GM21381 (cell line): ENCODE measurements at regions not wholly inside any gene's neighbourhood (a gene's known extent, or its start where the extent isn't known, plus 50 kb on each side); places are given as distances from the start of the nearest gene placed in this dataset.

Experiments
- ATAC-seq: cut with Tn5 transposase; IDR thresholded peaks from one replicate; pipeline ENCODE4 v1.9.1; 2021; ENCODE audit warnings: mild to moderate bottlenecking, moderate library complexity; ENCODE audit not compliant: unreplicated experiment

DNA sequence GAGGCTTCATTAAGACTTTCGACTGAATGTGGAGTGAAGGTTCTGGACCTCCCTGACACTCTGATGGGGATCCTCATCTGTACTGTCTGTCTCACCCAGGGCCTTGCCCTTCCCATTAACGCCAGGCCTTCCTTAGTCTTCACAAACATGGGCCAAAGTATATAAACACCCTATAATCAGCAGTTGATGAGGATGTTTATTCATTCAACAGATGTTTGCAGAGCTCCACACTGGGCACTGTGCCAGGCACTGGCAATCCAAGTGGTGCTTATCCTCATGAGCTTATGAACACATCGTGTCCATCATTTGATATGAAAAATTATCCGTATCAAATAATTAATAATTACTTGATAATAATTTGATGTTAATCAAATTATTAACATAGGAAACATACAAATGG, 454.4 kb downstream of the FUT8 start:
- no peak for ATAC-seq

DNA sequence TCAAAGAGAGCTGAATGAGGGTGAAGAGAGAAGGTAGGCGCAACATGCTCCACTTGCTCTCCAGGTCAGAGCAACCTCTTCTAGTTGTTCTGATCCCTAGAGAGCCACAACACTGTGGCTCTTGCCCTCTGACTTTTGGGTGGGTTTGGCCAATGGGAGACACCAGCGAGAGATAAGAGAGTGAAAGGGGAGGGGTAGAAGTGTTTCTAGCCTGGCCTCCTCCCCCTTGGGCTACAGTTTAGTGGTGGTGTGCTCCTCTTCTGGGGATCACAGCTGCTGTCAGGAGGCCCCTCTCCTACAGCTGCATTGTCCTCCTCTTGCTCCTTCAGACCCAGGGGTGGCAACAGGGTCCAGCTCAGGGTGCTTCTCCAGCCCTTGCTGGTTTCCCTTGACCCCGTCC, 454.8 kb downstream of the FUT8 start:
- ATAC-seq = no peak

DNA sequence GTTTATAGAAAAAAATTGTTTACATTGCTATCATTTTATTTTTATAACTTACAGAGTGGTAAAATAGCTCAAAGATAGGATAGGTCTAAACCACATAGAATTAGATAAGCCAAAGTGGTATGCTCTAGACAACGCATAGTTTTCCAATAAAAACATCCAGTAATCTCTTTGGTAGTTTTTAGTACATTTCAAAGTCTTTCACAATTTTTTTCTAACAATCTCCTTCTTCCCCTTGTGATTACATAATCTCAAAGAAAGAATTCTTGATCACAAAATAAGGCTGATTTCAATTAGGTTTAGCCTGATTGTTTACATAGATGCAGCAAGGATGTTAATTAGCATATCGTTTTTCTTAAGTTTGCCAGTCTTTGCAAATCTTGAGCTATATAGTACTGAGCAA, 460.0 kb downstream of the FUT8 start:
- no peak for ATAC-seq

DNA sequence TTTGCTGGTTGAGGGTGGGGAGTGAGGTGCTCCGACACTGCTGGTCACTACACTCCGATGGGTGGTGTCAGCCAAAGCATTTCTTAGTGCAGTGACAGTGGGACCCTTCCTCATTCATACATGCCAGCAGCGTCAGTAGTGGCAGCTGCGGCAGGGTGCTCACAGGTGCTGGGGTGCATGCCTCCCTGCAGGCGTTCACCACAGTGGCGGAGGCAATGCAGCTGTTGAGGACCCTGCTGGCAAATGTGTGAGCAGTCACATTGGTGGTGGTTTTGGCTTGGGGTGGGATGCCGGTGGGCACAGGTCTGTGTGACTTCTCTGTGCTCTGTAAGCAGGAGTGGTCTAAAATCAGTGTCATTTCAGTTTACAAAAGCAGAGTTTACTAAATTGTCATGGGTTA, 464.6 kb downstream of the FUT8 start:
- ATAC-seq = no peak

DNA sequence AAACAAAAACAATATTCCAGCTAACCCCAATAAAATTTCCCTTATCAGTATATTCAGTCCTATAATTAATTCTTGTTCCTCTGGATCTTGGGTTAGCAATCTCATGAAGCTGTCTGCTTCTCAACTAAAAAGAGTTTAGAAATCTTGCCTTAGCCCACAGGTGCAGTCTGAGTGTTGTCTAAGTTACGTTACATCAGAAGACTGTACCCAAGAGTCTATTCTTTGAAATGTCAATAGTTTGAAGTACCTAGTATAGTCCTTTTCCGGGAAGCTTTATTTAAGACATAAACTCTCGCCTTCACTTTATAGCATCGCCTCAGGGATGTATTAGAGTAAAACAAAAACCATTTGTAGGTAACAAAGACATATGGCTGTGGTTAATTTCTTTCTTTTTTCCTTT, 465.1 kb downstream of the FUT8 start:
- ATAC-seq = no peak

DNA sequence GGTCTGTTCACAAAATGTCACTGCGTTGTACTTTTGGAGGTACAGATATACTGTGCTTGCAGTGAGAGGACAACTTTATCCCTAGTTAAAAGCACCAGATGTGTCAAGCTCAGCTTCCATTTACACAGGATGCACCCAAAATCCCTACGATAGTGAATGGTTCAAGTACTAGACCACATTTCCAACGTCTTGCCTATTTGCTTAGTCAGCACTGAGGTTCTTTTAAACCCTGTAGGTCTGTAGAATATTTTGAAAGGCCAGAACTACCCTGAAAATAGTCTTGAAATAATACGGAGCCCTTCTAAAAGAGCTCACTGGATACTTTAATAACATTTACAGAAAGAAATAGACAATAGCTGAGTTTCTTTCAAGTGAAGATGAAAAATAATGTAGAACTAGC, 466.1 kb downstream of the FUT8 start:
- ATAC-seq = no peak

DNA sequence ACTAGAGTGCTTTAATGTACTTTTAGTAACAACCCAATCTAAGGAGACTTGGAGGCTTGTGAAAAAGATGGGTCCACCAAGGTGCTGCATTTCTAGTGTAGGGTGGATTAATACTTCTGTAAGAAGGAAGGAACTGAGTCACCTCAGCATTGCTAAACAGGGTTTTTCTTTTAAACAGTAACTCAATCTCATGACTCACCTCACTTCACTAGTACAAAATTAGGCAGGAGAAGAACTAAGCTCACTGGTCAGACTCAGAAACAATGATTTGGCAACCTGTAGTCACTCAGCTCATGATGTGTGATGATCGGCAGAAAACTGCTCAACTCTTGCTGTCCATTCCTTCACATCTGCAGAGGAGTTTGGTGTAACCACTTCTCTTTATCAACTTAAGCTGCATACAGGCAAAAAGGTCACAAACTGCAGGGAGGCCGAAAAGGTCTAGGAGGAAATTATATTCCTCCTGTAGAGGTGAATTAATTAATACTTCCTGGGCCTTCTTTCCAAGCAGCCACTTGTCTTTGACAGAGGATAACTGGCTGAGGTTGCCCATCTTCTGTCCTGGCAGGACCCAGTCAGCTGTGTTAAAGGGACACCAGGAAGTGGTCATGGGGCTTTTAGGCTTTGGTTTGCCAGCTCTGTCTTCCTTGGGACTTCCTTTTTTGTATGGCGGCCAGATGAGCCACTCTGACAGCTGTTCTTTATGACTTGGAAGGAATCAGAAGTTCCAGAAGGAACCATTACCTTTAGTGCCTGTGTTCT, 466.9 kb downstream of the FUT8 start:
- no peak for ATAC-seq

DNA sequence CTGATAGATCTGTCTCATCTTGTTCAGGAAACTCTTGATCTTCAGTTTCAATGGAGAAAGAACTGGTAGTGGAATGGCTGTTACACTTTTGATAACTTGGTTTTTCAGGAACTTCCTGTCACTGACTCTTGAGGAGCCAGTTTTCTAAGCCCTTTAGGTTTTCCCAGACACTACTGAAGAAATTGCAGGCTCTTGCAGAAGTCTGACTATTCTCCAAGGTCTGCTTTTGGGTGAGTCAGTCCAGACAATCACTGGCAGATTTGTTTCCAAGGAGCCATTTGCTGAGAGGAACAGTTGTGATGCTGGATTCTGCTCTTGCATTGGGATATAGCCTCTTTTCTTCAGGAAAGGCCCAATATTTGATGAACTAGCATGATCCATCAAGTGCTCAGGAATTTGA, 468.0 kb downstream of the FUT8 start:
- no peak for ATAC-seq

DNA sequence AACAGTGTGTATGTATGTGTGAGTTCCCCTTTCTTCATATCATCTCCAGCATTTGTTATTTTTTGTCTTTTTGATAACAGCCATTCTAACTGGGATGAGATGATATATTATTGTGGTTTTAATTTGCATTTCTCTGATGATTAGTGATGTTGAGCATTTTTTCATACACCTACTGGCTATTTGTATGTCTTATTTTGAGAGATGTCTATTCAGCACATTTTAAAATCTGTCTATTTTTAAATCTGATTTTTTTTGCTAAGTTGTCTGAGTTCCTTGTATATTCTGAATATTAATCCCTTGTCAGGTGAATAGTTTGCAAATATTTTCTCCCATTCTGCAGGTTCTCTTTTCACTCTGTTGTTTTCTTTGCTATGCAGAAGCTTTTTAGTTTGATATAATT, 469.1 kb downstream of the FUT8 start:
- no peak for ATAC-seq

DNA sequence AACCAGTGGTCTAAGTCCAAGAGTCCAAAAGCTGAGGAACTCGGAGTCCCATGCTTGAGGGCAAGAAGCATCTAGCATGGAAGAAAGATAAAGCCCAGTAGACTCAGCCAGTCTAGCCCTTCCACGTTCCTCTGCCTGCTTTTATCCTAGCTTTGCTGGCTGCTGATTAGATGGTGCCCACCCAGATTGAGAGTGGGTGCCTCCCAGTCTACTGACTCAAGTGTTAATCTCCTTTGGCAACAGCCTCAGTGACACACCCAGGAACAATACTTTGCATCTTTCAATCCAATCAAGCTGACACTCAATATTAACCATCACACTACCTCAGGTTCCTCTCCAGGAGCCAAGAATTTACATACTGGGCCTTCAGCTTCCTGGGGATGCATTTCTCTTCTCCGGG, 476.1 kb downstream of the FUT8 start:
- no peak for ATAC-seq

DNA sequence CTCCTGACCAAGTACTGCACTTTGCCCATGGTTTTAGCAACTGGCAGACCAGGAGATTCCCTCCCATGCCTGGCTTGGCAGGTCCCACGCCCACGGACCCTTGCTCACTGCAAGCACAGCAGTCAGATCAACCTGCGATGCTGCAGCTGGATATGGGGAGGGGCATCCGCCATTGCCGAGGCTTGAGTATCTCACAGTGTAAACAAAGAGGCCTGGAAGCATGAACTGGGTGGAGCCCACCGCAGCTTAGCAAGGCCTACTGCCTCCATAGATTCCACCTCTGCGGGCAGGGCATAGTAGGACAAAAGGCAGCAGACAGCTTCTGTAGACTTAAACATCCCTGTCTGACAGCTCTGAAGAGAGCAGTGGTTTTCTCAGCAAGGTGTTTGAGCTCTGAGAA, 479.8 kb downstream of the FUT8 start:
- ATAC-seq = no peak

DNA sequence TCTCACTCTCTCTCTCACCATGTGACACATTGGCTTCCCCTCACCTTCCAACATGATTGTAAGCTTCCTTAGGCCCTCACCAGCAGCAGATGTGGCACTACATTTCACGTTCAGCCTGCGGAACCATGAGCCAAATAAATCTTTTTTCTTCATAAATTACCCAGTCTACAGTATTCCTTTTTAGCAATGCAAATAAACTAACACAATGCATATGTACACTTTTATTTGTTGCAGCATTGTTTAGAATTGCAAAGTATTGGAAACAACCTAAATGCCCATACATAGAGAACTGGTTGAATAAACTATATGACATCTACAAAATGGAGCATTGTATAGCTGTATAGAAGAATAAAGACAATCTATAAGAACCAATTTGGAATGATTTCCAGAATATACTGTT, 487.6 kb downstream of the FUT8 start:
- no peak for ATAC-seq

DNA sequence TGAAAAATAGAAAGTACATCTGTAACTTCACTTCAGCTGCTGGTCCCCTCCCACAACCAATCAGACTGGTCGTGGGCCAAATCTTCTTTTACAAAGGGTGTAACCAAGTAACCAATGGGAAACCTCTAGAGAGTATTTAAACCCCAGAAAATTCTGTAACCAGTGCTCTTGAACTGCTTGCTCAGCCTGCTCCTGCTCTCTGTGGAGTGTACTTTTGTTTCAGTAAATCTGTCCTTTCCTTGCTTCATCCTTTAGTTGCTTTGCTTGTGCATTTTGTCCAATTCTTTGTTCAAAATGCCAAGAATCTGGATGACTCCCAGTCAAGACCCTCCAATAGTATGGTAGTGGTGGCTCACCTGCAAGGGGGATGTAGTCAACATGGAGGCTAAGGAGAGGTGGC, 489.1 kb downstream of the FUT8 start:
- ATAC-seq = no peak

DNA sequence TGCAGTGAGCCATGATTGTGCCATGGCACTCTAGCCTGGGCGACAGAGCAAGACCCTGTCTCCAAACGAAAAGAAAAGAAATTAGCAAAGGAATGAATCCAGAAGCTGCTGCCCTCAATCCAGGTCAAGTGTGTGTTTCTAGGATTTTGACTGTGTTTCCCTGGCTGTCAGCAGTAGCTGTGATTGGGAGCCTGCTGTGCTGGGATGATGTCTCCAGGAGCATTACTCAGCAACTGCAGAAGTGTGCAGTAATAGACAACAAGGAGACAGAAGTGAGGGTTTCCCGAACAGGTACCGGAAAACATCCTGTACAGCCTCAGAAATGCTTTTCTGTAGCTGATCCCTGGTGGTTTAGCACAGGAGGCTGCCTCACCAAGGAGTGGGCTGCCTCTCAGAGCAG, 492.5 kb downstream of the FUT8 start:
- ATAC-seq = no peak

DNA sequence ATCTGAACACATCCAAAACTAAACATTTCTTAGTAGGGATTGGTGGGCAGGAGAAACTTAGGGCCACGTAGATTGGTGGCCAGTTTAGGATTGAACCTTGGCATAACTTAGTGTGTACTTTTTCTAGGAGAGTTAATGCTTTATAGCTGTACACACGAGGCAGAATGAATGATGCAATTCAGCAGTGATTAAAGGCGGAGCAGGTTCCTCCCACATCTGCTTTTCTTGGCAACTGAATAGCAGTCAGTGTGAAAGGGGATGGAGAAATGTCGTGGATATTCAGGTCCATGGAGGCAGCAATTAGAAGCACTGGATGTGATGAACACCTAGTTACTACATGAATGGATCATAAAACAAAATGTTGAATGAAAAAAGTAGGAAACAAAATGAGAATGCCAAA, 493.8 kb downstream of the FUT8 start:
- ATAC-seq = no peak

DNA sequence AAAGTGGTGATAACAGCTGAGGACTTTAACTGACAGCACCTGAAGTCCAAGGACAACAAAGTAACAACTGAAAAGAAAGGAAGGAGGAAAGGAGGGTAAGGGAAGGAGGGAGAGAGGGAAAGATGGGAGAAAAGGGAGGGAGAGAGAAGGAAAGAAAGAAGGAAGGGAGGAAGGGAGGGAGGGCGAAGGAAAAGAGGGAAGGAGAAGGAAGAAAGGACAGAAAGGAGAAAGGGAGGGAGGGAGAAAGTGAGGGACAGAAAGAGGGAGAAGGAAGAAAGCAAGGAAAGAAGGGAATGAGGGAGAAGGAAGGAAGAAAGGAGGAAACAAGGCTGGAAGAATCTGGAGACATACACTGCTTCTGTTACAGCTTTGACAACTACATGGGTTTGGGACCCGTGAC, 494.4 kb downstream of the FUT8 start:
- ATAC-seq = no peak

DNA sequence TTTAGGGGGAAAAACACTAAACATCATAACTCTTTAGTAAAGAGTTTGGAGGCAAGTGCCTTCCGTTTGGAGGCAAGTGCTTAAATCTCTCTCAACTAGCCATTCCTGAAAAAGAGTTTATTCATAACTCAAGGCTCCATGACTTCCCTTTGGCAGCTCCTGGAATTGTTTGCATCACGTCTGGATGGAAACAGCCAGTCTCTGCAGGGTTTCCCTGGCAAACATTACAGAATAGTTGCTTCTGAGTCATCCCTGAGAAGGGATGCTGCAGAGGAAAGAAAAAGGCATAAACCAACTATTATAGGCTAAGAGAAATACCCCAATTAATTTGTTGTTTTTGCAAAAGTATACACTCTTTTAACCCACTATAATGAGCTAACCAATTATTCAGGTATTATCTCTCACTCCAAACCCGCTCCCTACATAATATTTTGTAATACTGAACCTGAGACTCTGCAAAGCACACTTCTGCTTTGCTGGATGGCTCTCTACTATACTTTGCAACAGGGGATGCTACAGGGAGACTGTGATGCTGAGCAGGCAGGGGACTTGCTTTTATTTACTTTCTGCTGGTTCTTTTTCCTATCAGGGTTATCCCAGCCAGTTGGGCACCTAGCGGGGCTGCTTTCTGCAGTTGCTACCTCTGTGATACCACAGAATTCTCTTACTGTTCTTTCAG, 497.7 kb downstream of the FUT8 start:
- ATAC-seq = no peak

DNA sequence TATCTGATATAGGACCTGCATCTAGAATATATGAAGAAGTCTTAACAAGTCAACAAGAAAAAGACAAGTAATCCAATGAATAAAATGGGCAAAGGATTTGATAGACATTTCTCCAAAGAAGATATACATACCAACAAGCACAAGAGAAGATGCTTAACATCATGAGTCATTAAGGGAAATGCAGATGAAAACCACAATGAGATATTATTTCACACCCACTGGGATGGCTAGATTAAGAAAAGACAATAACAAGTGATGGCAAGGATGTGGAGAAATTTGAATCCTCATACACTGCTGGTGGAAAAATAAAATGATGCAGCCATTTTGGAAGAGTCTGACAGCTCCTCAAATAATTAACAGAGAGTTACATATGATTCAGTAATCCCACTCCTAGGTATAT, 502.6 kb downstream of the FUT8 start:
- no peak for ATAC-seq

DNA sequence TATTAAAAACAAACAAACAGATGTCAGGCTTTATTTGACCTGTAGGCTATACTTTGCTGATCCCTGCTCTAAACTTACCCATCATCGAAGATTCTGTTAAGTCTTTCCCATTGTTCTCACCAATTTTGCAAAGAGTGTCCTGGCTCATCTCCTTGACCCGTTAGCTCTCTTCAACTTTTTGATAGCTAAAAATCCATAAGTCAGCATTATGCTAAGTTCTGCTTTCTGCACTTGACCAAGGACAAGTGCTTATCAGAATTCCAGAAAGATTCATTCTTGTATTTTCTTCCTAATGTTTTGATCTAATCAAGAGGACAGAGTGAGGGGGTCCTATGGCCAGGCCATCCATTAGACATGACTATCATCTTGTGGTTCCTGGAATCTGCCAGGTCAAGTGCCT, 503.5 kb downstream of the FUT8 start:
- no peak for ATAC-seq

DNA sequence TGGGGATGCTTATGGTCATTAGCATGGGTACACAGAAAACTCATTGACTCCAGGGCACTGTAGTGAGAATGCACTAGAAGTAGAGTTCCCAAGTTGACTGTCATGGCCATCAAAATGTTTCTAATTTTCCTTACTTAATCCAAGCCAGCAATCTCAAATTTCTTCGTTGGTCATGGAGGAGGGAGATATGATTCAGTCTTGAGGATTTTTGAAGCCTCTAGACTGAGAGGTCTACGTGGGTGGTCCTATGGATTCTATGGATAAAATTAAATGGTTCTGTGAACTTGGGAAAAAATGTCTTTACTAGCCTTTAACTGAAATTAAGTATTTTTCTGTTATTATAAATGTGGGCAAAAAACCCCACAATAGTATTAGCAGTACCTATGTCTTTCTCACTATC, 508.5 kb downstream of the FUT8 start:
- ATAC-seq = no peak

DNA sequence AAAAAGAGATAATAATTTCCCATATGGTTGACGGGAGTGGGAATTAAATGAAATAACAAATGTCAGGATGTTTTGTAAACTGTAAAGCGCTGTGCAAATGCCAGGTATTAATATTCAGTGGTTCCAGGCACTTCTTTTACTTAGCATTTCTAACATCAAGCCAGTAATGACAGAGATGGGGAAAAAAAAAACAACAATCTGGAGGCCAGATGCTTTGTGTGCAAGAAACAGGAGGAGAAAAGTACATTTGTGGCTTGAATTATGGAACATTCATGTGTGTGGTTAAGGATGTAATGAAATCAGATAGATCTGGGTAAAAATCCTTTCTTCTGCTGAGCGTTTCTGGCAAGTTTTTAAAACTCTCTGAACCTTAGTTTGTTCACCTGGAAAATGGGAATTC, 509.6 kb downstream of the FUT8 start:
- no peak for ATAC-seq

DNA sequence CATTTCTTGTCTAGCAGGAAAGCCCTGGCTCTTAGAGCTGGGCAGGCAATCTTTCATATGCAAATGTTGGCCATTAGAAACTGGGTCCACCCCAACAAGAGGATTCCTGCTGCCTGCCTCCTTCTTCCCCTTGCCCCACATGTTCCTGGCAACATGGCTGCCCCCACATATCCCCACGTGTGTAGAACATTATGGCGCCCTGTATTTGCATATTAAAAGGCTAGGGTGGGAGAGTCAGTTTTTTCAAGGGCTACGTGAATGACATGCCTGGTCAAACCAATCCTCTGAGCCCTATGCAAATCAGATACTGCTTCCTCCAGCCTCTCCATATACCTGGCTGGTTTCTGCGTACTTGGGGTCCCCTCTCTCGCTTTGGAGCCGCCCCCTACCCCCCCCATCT, 514.0 kb downstream of the FUT8 start:
- no peak for ATAC-seq
